Mesothelial cell of epicardium (in vitro differentiated cells): ENCODE measurements at regions not wholly inside any gene's neighbourhood (a gene's known extent, or its start where the extent isn't known, plus 50 kb on each side); places are given as distances from the start of the nearest gene placed in this dataset.

ENCODE experiments used
- DNase-seq, 2 experiments: peaks; one replicate each; pipeline ENCODE4 v3.0.0; 2021; ENCODE audit warnings: low spot score in 2 of 2; ENCODE audit not compliant: unreplicated experiment in 2 of 2
- H3K27ac Mint-ChIP-seq: 2 replicates; pipeline ENCODE4 v1.8.0; 2021; ENCODE audit warnings: mixed read lengths
- H3K27me3 Mint-ChIP-seq: 2 replicates; pipeline ENCODE4 v1.8.0; 2021; ENCODE audit warnings: low read depth, mixed read lengths
- H3K36me3 Mint-ChIP-seq: 2 replicates; pipeline ENCODE4 v1.8.0; 2021; ENCODE audit warnings: mixed read lengths
- H3K4me1 Mint-ChIP-seq: 2 replicates; pipeline ENCODE4 v1.8.0; 2021; ENCODE audit warnings: mixed read lengths
- H3K4me3 Mint-ChIP-seq: 2 replicates; pipeline ENCODE4 v1.8.0; 2021; ENCODE audit warnings: mild to moderate bottlenecking, moderate library complexity, mixed read lengths
- H3K9me3 Mint-ChIP-seq: 2 replicates; pipeline ENCODE4 v1.8.0; 2021; ENCODE audit warnings: mixed read lengths
- CTCF ChIP-seq: fragments of 200-600 bp; sonication (generic); IDR thresholded peaks from one replicate; pipeline ENCODE4 v1.5.0; 2021; ENCODE audit warnings: antibody characterized with exemption; ENCODE audit not compliant: unreplicated experiment

GRCh38 chr14:96698960-96699539, 98.1 kb upstream of the VRK1 start:
- H3K27me3 Mint-ChIP-seq: peaks cover 9% of the 10 kb centered on the region
- H3K9me3 Mint-ChIP-seq: peaks cover 8% of the 10 kb centered on the region
- no peaks in the 10 kb centered on the region for H3K4me1 Mint-ChIP-seq
- no peaks in the 10 kb centered on the region for H3K36me3 Mint-ChIP-seq
- DNase-seq: no peak
- H3K27ac Mint-ChIP-seq: no peak overlapping the region
- H3K4me3 Mint-ChIP-seq: no peak overlapping the region
- TF ChIP-seq CTCF: no peak

GRCh38 chr14:96699666-96700065, 97.5 kb upstream of the VRK1 start:
- H3K27ac Mint-ChIP-seq: no peak overlapping the region

GRCh38 chr14:96702831-96703230, 94.4 kb upstream of the VRK1 start:
- Mint-ChIP-seq H3K36me3 (no peaks in the 10 kb centered on the region), H3K27ac (no peak overlapping the region), H3K27me3 (peaks cover 2% of the 10 kb centered on the region), H3K4me1 (no peaks in the 10 kb centered on the region), H3K4me3 (no peak overlapping the region), H3K9me3 (peaks cover 8% of the 10 kb centered on the region)
- DNase-seq: no peak
- TF ChIP-seq CTCF: no peak

More at GRCh38 chr14:96699666-96700065, 97.5 kb upstream of the VRK1 start:
- TF ChIP-seq CTCF: no peak
- Mint-ChIP-seq H3K36me3 (no peaks in the 10 kb centered on the region), H3K4me3 (no peak overlapping the region), H3K4me1 (no peaks in the 10 kb centered on the region), H3K27me3 (peaks cover 7% of the 10 kb centered on the region), H3K9me3 (peaks cover 8% of the 10 kb centered on the region)
- DNase-seq: no peak

GRCh38 chr14:96705422-96706092, 91.6 kb upstream of the VRK1 start:
- Mint-ChIP-seq H3K27ac (no peak overlapping the region), H3K27me3 (no peaks in the 10 kb centered on the region), H3K4me3 (no peak overlapping the region), H3K9me3 (no peaks in the 10 kb centered on the region), H3K4me1 (no peaks in the 10 kb centered on the region), H3K36me3 (no peaks in the 10 kb centered on the region)
- TF ChIP-seq CTCF: no peak
- no peak for DNase-seq

- Mint-ChIP-seq H3K4me1 (no peaks in the 10 kb centered on the region), H3K27me3 (no peaks in the 10 kb centered on the region), H3K9me3 (no peaks in the 10 kb centered on the region), H3K4me3 (no peak overlapping the region), H3K36me3 (no peaks in the 10 kb centered on the region), H3K27ac (no peak overlapping the region)
- DNase-seq: no peak
- TF ChIP-seq CTCF: no peak
Measured at GRCh38 chr14:96706893-96707292, 90.3 kb upstream of the VRK1 start.
